Stimulated activated CD4-positive, alpha-beta T cell treated with anti-CD3 and anti-CD28 coated beads, TNF-alpha, amount 100 ng/mL, for 1 hour (primary cell): ENCODE measurements at regions not wholly inside any gene's neighbourhood (a gene's known extent, or its start where the extent isn't known, plus 50 kb on each side); places are given as distances from the start of the nearest gene placed in this dataset.

Experiments used
- DNase-seq, 3 donors: peaks; one replicate each; pipeline ENCODE4 v3.0.0-alpha.2; 2020; ENCODE audit warnings: low read depth in 3 of 3, low spot score in 1 of 3

- DNase-seq = no peak
These were observed 127.5 kb upstream of the CDH13 start for GRCh38 chr16:82499302-82499701.

- DNase-seq = no peak
These were observed 129.6 kb upstream of the CDH13 start for GRCh38 chr16:82497139-82497538.

GRCh38 chr16:82488460-82488859, 138.3 kb upstream of the CDH13 start:
- no peak for DNase-seq

- no peak for DNase-seq
These were observed 145.3 kb upstream of the CDH13 start for GRCh38 chr16:82481455-82481854.

- DNase-seq = no peak
These were observed 150.0 kb upstream of the CDH13 start for GRCh38 chr16:82476786-82477185.

- no peak for DNase-seq
These were observed 156.1 kb upstream of the CDH13 start for GRCh38 chr16:82470620-82471152.

GRCh38 chr16:82470016-82470415, 156.8 kb upstream of the CDH13 start:
- no peak for DNase-seq

- no peak for DNase-seq
These were observed 162.6 kb upstream of the CDH13 start for GRCh38 chr16:82464187-82464586.

- DNase-seq = no peak
These were observed 166.0 kb upstream of the CDH13 start for GRCh38 chr16:82460766-82461165.

- DNase-seq = no peak
These were observed 167.1 kb upstream of the CDH13 start for GRCh38 chr16:82459580-82460256.

- DNase-seq = no peak
These were observed 170.1 kb upstream of the CDH13 start for GRCh38 chr16:82456683-82457082.

- DNase-seq = no peak
These were observed 172.2 kb upstream of the CDH13 start for GRCh38 chr16:82454566-82454965.

GRCh38 chr16:82454152-82454551, 172.6 kb upstream of the CDH13 start:
- no peak for DNase-seq

- DNase-seq = no peak
These were observed 174.6 kb upstream of the CDH13 start for GRCh38 chr16:82452004-82452756.

- no peak for DNase-seq
These were observed 175.3 kb upstream of the CDH13 start for GRCh38 chr16:82451449-82451848.

- no peak for DNase-seq
These were observed 186.4 kb upstream of the CDH13 start for GRCh38 chr16:82440336-82440735.

GRCh38 chr16:82439678-82440293, 187.0 kb upstream of the CDH13 start:
- DNase-seq = no peak

- no peak for DNase-seq
These were observed 193.7 kb upstream of the CDH13 start for GRCh38 chr16:82433042-82433441.

GRCh38 chr16:82432261-82432660, 194.5 kb upstream of the CDH13 start:
- DNase-seq = no peak

GRCh38 chr16:82425661-82426060, 201.1 kb upstream of the CDH13 start:
- DNase-seq = no peak

GRCh38 chr16:82421851-82422250, 204.9 kb upstream of the CDH13 start:
- DNase-seq = no peak

- DNase-seq = no peak
These were observed 207.4 kb upstream of the CDH13 start for GRCh38 chr16:82419332-82419731.
